Upper lobe of left lung (tissue), 4 donors: ENCODE measurements at regions not wholly inside any gene's neighbourhood (a gene's known extent, or its start where the extent isn't known, plus 50 kb on each side); places are given as distances from the start of the nearest gene placed in this dataset.

ENCODE experiments used
- POLR2AphosphoS5 ChIP-seq, 2 donors: sonication (generic); formaldehyde crosslinking; IDR thresholded peaks; one replicate each; pipeline ENCODE4 v1.5.1; 2017; ENCODE audit warnings: antibody characterized with exemption in 2 of 2
- TF ChIP-seq, protein P1 (sequence below), 6 experiments: fragments of 450-650 bp in 4 of 6; fragments of 200-600 bp in 2 of 6; sonication (generic) in 2 of 6; IDR thresholded peaks; one replicate each; pipeline ENCODE4 v1.5.1; 2016 to 2019; ENCODE audit warnings: antibody characterized with exemption in 6 of 6

DNA sequence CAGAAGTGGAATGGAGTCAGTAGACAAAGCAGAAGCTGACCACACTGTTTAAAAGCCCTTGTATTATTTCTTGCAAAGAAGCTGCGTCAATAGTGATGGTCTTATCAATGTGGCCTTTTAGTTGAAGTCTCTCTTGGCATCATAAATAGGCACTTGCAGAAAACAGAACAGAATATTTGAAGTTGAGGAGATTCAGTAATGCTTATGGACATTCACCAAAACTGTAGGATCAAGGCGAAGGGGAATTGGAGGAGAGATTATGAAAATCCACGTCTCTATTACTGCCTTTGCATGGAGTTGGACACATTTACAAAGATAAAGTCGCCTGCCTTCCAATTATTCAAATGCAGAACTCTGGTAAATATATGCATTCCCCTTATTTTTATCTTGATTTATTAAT lies 1482.8 kb downstream of the EFNB2 start:
- TF ChIP-seq, protein P1, sequence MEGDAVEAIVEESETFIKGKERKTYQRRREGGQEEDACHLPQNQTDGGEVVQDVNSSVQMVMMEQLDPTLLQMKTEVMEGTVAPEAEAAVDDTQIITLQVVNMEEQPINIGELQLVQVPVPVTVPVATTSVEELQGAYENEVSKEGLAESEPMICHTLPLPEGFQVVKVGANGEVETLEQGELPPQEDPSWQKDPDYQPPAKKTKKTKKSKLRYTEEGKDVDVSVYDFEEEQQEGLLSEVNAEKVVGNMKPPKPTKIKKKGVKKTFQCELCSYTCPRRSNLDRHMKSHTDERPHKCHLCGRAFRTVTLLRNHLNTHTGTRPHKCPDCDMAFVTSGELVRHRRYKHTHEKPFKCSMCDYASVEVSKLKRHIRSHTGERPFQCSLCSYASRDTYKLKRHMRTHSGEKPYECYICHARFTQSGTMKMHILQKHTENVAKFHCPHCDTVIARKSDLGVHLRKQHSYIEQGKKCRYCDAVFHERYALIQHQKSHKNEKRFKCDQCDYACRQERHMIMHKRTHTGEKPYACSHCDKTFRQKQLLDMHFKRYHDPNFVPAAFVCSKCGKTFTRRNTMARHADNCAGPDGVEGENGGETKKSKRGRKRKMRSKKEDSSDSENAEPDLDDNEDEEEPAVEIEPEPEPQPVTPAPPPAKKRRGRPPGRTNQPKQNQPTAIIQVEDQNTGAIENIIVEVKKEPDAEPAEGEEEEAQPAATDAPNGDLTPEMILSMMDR (IDR thresholded peaks at IDR 0.05) = no peak
- TF ChIP-seq POLR2AphosphoS5 (IDR thresholded peaks at IDR 0.05) = no peak
